Fibroblast of skin of abdomen (primary cell): ENCODE measurements at regions not wholly inside any gene's neighbourhood (a gene's known extent, or its start where the extent isn't known, plus 50 kb on each side); places are given as distances from the start of the nearest gene placed in this dataset.

ENCODE experiments used
- DNase-seq: peaks from one replicate; pipeline ENCODE4 v3.0.0-alpha.2; 2013

GRCh38 chr1:232893481-232894313 is 56.7 kb upstream of the NTPCR start:
- no peak for DNase-seq

GRCh38 chr1:232894436-232894835 is 56.0 kb upstream of the NTPCR start:
- no peak for DNase-seq

DNA sequence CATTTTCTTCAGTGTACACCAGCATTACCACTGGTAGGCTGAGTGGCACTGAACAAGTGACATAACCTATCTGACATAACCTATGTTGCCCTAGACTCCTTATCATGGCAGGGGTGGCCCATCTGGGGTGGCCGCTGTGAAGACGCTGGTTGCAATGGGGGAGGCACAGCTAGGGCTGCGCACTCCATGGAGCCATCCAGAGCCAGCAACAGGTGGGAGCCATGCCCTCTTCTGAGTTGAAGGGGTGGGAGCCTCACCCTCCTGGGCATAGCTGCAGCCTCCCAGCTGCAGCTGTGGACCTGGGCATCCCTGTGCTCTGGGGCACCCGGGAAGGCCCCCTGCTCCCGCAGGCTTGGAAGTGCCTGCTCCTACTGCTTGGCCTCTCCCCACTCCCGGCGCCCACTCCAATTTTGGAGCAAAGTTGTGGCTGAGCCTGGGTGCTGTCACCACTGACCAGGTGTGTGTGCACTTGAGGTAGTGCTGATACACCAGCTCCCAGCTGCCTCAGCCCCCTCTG is 52.4 kb upstream of the NTPCR start:
- DNase-seq: no peak

GRCh38 chr1:232899268-232899667 is 51.1 kb upstream of the NTPCR start:
- DNase-seq: no peak

GRCh38 chr1:232899839-232900238 is 50.6 kb upstream of the NTPCR start:
- no peak for DNase-seq
